Right lobe of liver (tissue), 4 donors: ENCODE measurements at regions not wholly inside any gene's neighbourhood (a gene's known extent, or its start where the extent isn't known, plus 50 kb on each side); places are given as distances from the start of the nearest gene placed in this dataset.

Experiments used
- POLR2A ChIP-seq: fragments of 450-650 bp; IDR thresholded peaks from one replicate; pipeline ENCODE4 v1.6.1; 2017; ENCODE audit warnings: antibody characterized with exemption, mild to moderate bottlenecking
- TF ChIP-seq, protein P1 (sequence below), 4 donors: fragments of 200-600 bp in 3 of 4; fragments of 450-650 bp in 1 of 4; IDR thresholded peaks; one replicate each; pipeline versions ENCODE4 v1.5.1 to v1.8.0; 2016 to 2022; ENCODE audit warnings: antibody characterized with exemption in 4 of 4, mild to moderate bottlenecking in 2 of 4
- donor health status: DM: no; HTN: no; CAD: no.
- donor health status: DM: no; HTN: no; CAD: no.
- donor health status: DM: no; HTN: yes; CAD: no.

DNA sequence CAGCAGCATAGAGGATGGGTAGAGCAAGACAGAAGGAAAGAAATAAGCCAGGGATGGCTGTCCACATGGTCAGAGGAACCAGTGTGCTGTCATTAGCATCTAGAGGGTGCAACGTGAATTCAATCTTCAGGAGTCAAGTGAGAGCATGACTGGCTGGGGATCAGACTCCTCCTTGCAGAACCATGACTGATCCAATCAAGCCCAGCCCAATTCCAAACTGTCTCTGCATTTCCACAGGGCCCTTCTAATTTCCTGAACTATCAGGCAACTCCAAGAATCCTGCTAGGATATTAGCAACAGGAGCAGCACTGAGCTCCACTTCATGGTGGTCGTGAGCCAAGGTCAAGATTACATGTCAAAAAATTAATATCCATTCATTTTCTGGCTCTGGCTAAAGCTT lies 166.8 kb upstream of the CAMK1G start:
- TF ChIP-seq, protein P1, sequence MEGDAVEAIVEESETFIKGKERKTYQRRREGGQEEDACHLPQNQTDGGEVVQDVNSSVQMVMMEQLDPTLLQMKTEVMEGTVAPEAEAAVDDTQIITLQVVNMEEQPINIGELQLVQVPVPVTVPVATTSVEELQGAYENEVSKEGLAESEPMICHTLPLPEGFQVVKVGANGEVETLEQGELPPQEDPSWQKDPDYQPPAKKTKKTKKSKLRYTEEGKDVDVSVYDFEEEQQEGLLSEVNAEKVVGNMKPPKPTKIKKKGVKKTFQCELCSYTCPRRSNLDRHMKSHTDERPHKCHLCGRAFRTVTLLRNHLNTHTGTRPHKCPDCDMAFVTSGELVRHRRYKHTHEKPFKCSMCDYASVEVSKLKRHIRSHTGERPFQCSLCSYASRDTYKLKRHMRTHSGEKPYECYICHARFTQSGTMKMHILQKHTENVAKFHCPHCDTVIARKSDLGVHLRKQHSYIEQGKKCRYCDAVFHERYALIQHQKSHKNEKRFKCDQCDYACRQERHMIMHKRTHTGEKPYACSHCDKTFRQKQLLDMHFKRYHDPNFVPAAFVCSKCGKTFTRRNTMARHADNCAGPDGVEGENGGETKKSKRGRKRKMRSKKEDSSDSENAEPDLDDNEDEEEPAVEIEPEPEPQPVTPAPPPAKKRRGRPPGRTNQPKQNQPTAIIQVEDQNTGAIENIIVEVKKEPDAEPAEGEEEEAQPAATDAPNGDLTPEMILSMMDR (IDR thresholded peaks at IDR 0.05): no peak
- no peak for TF ChIP-seq POLR2A
